DOHH2 (cell line): ENCODE measurements at regions not wholly inside any gene's neighbourhood (a gene's known extent, or its start where the extent isn't known, plus 50 kb on each side); places are given as distances from the start of the nearest gene placed in this dataset.

Experiments used
- EZH2phosphoT487 ChIP-seq: fragments of 200-600 bp; sonication (generic); IDR thresholded peaks from 2 replicates; pipeline ENCODE4 v1.6.1; 2017; ENCODE audit warnings: borderline replicate concordance, mild to moderate bottlenecking, antibody characterized with exemption, low read length, moderate library complexity, mixed read lengths
- TF ChIP-seq, protein P1 (sequence below): fragments of 200-600 bp; sonication (generic); IDR thresholded peaks from one replicate; pipeline ENCODE4 v1.5.1; 2014; ENCODE audit warnings: antibody characterized with exemption, mild to moderate bottlenecking, low read depth, low read length; ENCODE audit not compliant: poor library complexity, severe bottlenecking

DNA sequence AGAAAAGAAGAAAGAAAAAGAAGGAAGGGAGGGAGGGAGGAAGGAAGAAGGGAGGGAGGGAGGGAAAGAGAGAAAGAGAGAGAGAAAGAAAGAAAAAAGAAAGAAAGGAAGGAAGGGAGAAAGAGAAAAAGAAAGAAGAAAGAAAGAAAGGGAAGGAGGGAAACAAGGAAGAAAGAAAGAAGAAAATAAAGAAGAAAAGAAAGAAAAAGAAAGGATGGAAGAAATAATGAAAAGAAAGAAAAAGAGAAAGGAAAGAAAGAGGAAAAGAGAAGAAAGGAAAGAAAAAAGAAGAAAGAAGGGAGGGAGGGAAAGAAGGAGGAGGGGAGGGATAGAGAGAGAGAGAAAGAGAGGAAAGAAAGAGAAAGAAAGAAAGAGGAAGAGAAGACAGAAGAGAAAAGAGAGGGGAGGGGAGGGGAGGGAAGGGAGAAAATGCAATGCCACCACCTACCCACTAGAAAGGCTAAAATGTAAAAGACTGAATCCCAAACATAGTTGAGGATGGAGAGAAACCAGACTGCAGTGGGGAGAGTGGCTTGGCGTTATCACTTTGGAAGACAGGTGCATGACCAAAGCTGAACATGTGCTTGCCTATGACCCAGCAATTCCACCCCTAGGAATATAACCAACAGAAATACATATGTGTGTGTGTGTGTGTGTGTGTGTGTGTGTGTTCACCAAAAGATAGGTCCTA, 66.9 kb upstream of the KLF13 start:
- TF ChIP-seq, protein P1, sequence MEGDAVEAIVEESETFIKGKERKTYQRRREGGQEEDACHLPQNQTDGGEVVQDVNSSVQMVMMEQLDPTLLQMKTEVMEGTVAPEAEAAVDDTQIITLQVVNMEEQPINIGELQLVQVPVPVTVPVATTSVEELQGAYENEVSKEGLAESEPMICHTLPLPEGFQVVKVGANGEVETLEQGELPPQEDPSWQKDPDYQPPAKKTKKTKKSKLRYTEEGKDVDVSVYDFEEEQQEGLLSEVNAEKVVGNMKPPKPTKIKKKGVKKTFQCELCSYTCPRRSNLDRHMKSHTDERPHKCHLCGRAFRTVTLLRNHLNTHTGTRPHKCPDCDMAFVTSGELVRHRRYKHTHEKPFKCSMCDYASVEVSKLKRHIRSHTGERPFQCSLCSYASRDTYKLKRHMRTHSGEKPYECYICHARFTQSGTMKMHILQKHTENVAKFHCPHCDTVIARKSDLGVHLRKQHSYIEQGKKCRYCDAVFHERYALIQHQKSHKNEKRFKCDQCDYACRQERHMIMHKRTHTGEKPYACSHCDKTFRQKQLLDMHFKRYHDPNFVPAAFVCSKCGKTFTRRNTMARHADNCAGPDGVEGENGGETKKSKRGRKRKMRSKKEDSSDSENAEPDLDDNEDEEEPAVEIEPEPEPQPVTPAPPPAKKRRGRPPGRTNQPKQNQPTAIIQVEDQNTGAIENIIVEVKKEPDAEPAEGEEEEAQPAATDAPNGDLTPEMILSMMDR, result no peak
- no peak for TF ChIP-seq EZH2phosphoT487
